Endothelial cell of umbilical vein (primary cell): ENCODE measurements at regions not wholly inside any gene's neighbourhood (a gene's known extent, or its start where the extent isn't known, plus 50 kb on each side); places are given as distances from the start of the nearest gene placed in this dataset.

Experiments
- BruUV-seq: library from RNA; stranded (reverse); fragments of 400-500 nt; replicated peaks from 2 replicates; lab custom pipeline; 2021; lab: Mats Ljungman, UMichigan
- CTCF ChIA-PET: fragments of 300-600, 350-600 bp; sonication (Branson Sonifier 250); formaldehyde crosslinking; loops from one replicate; lab custom pipeline; 2021; ENCODE audit warnings: antibody characterized with exemption, inconsistent platforms; lab: Charles Lee
- POLR2A ChIA-PET: fragments of 300-600, 350-600 bp; sonication (Branson Sonifier 250); formaldehyde crosslinking; loops from one replicate; lab custom pipeline; 2021; ENCODE audit warnings: antibody characterized with exemption, inconsistent platforms; lab: Charles Lee
- DNase-seq: peaks from one replicate; pipeline ENCODE4 v3.0.0-alpha.2; 2011; ENCODE audit warnings: low read depth, low spot score
- FAIRE-seq: peaks from 2 replicates; lab custom pipeline; 2011; peaks lifted over from hg19 to GRCh38; lab: Jason Lieb, UNC
- H2AFZ ChIP-seq: 2 replicates; pipeline ENCODE4 v1.6.0; 2012; ENCODE audit warnings: low read depth, low read length, control low read depth, inconsistent platforms
- H3K27ac ChIP-seq: 2 replicates; pipeline ENCODE4 v1.5.1; 2011; ENCODE audit warnings: low read depth, mild to moderate bottlenecking, control low read depth, low read length, moderate library complexity; ENCODE audit not compliant: insufficient read depth
- H3K27me3 ChIP-seq, 2 experiments: 2 replicates each; pipeline versions ENCODE4 v1.6.0 to v1.6.1; 2011; ENCODE audit warnings: low read length in 2 of 2, mixed read lengths in 1 of 2; ENCODE audit not compliant: control insufficient read depth in 2 of 2, insufficient read depth in 2 of 2
- H3K36me3 ChIP-seq, 2 experiments: 2 replicates in 1 of 2; 3 replicates in 1 of 2; pipeline ENCODE4 v1.5.1; 2011; ENCODE audit warnings: low read length in 2 of 2, mild to moderate bottlenecking in 1 of 2, moderate library complexity in 1 of 2; ENCODE audit not compliant: control insufficient read depth in 2 of 2, insufficient read depth in 2 of 2; ENCODE audit errors: extremely low read depth in 1 of 2
- H3K4me1 ChIP-seq: 3 replicates; pipeline ENCODE4 v1.5.1; 2011; ENCODE audit warnings: mild to moderate bottlenecking, low read length; ENCODE audit not compliant: control insufficient read depth, insufficient read depth; ENCODE audit errors: extremely low read depth
- H3K4me2 ChIP-seq: 2 replicates; pipeline ENCODE4 v1.6.1; 2011; ENCODE audit warnings: low read length, control low read depth, mixed read lengths; ENCODE audit not compliant: insufficient read depth
- H3K4me3 ChIP-seq, 3 experiments: fragments of 200-600 bp in 1 of 3; sonication (generic), shearing (Covaris generic) in 1 of 3; replicated peaks in 1 of 3; 2 replicates each; pipeline ENCODE4 v1.5.1; 2011 to 2016; ENCODE audit warnings: control low read depth in 3 of 3, low read length in 3 of 3, mild to moderate bottlenecking in 2 of 3, inconsistent platforms in 1 of 3, low read depth in 1 of 3, moderate library complexity in 1 of 3; ENCODE audit not compliant: insufficient read depth in 1 of 3
- H3K79me2 ChIP-seq: 2 replicates; pipeline ENCODE4 v1.6.0; 2012; ENCODE audit warnings: low read length, inconsistent platforms; ENCODE audit not compliant: control insufficient read depth, insufficient read depth
- H3K9ac ChIP-seq: replicated peaks from 2 replicates; pipeline ENCODE3; 2011; ENCODE audit warnings: low read length, control low read depth; ENCODE audit not compliant: insufficient read depth; ENCODE audit errors: extremely low read depth
- H3K9me1 ChIP-seq: replicated peaks from 3 replicates; pipeline ENCODE4 v1.6.0; 2011; ENCODE audit warnings: mild to moderate bottlenecking, low read length; ENCODE audit not compliant: control insufficient read depth, insufficient read depth; ENCODE audit errors: extremely low read depth
- H3K9me3 ChIP-seq: replicated peaks from 2 replicates; pipeline ENCODE4 v1.5.1; 2012; ENCODE audit warnings: low read length, inconsistent platforms; ENCODE audit not compliant: control insufficient read depth, insufficient read depth
- H4K20me1 ChIP-seq: replicated peaks from 2 replicates; pipeline ENCODE3; 2011; ENCODE audit warnings: mild to moderate bottlenecking, low read length; ENCODE audit not compliant: control insufficient read depth, insufficient read depth; ENCODE audit errors: extremely low read depth
- EZH2 ChIP-seq: IDR thresholded peaks from 2 replicates; pipeline ENCODE4 v1.6.1; 2012; ENCODE audit warnings: borderline replicate concordance, low read depth, mild to moderate bottlenecking, moderate library complexity, low read length, inconsistent platforms; ENCODE audit not compliant: severe bottlenecking
- FOS ChIP-seq: IDR thresholded peaks from 2 replicates; pipeline ENCODE4 v1.6.1; 2011; ENCODE audit warnings: mild to moderate bottlenecking, low read length, moderate library complexity, borderline replicate concordance; ENCODE audit not compliant: insufficient read depth
- GATA2 ChIP-seq: IDR thresholded peaks from 2 replicates; pipeline ENCODE4 v1.7.0; 2011; ENCODE audit warnings: low read depth, mild to moderate bottlenecking, moderate library complexity, mixed read lengths, low read length; ENCODE audit not compliant: insufficient read length, insufficient read depth
- JUN ChIP-seq: IDR thresholded peaks from 2 replicates; pipeline ENCODE4 v1.6.1; 2011; ENCODE audit warnings: borderline replicate concordance, low read depth; ENCODE audit not compliant: insufficient read length, insufficient read depth
- POLR2A ChIP-seq: IDR thresholded peaks from 2 replicates; pipeline ENCODE4 v1.6.1; 2012; ENCODE audit warnings: low read depth, mild to moderate bottlenecking, control low read depth, low read length
- POLR2AphosphoS5 ChIP-seq: IDR thresholded peaks from 2 replicates; pipeline ENCODE4 v1.6.1; 2012; ENCODE audit warnings: low read depth, mild to moderate bottlenecking, control low read depth, low read length, moderate library complexity; ENCODE audit not compliant: insufficient read depth
- dilution Hi-C: fragments of 300-500 bp; cut with MboI; formaldehyde crosslinking; loops from one replicate; pipeline ENCODE4 v1.15.0; 2019; ENCODE audit warnings: low sequenced_read_pairs; ENCODE audit not compliant: extremely low pct_ligation_motif_present
- intact Hi-C: fragments of 100-400 bp; cut with micrococcal nuclease; formaldehyde crosslinking; loops from one replicate; pipeline ENCODE4 v1.10.0; 2022
- TF ChIP-seq, protein P1 (sequence below): IDR thresholded peaks from 2 replicates; pipeline ENCODE4 v1.6.1; 2011; ENCODE audit not compliant: insufficient read depth, insufficient read length
- TF ChIP-seq, protein P2 (sequence below), 2 donors: IDR thresholded peaks; 1 replicate in 1 of 2; 2 replicates in 1 of 2; pipeline ENCODE4 v1.5.1; 2011; ENCODE audit warnings: low read length in 2 of 2, mild to moderate bottlenecking in 2 of 2, moderate library complexity in 2 of 2, control low read depth in 1 of 2, inconsistent platforms in 1 of 2, low read depth in 1 of 2; ENCODE audit not compliant: insufficient read depth in 1 of 2; ENCODE audit errors: extremely low read depth in 1 of 2

DNA sequence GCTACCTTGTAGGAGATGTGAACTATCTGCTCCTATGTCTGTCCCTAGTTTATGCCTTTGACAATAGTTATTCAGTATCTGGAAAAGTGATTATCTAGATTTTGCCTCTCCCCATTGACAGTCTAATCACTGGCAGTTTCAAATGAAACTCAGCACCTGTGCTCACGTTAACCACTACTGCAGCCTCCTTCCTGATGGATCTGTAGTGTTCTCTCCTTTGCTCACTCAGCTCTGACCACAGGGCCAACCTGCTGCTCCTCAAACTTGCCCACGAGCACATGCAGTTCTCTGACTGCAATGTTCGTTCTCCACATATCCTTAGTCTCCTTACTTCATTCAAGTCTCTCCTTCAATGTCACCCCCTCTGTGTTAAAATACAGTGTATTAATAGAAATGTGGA, 230.1 kb downstream of the NHLRC3 start:
- H4K20me1 ChIP-seq, result no peaks in the 10 kb centered on the region
- H3K9me1 ChIP-seq, result no peaks in the 10 kb centered on the region
- no peak overlapping the region for H2AFZ ChIP-seq
- no TSS peak for BruUV-seq
- H3K4me3 ChIP-seq, result no peak overlapping the region
- H3K9ac ChIP-seq, result no peak overlapping the region
- H3K79me2 ChIP-seq, result no peaks in the 10 kb centered on the region
- ChIA-PET CTCF (interaction anchor here (1.7 kb wide), 1 partner anchor 344 kb away, joined by 7 read pairs; no protein-coding TSS in a partner anchor), POLR2A (no interaction called here)
- dilution Hi-C loops (no loop called here), intact Hi-C loops (loop anchor here (10.0 kb wide), 1 partner anchor 146 kb away; no protein-coding TSS in a partner anchor)
- TF ChIP-seq, protein P1, sequence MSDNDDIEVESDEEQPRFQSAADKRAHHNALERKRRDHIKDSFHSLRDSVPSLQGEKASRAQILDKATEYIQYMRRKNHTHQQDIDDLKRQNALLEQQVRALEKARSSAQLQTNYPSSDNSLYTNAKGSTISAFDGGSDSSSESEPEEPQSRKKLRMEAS, result no peak
- no peak for TF ChIP-seq POLR2A
- TF ChIP-seq GATA2, result no peak
- TF ChIP-seq, protein P2, sequence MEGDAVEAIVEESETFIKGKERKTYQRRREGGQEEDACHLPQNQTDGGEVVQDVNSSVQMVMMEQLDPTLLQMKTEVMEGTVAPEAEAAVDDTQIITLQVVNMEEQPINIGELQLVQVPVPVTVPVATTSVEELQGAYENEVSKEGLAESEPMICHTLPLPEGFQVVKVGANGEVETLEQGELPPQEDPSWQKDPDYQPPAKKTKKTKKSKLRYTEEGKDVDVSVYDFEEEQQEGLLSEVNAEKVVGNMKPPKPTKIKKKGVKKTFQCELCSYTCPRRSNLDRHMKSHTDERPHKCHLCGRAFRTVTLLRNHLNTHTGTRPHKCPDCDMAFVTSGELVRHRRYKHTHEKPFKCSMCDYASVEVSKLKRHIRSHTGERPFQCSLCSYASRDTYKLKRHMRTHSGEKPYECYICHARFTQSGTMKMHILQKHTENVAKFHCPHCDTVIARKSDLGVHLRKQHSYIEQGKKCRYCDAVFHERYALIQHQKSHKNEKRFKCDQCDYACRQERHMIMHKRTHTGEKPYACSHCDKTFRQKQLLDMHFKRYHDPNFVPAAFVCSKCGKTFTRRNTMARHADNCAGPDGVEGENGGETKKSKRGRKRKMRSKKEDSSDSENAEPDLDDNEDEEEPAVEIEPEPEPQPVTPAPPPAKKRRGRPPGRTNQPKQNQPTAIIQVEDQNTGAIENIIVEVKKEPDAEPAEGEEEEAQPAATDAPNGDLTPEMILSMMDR (IDR thresholded peaks at IDR 0.05; ENCODE audit: extremely low read depth in 1 of 2, insufficient read depth in 1 of 2, low read depth in 1 of 2, low read length in 2 of 2), result no peak
- no peak for TF ChIP-seq FOS
- no peak for TF ChIP-seq EZH2
- TF ChIP-seq JUN, result no peak
- TF ChIP-seq POLR2AphosphoS5, result no peak
- DNase-seq (no peak), FAIRE-seq (no peak)
- H3K27me3 ChIP-seq, result peaks cover 10% of the 10 kb centered on the region in 2 experiments
- no peak overlapping the region for H3K27ac ChIP-seq
- no peaks in the 10 kb centered on the region for H3K9me3 ChIP-seq
- no peaks in the 10 kb centered on the region for H3K36me3 ChIP-seq
- H3K4me1 ChIP-seq, result no peaks in the 10 kb centered on the region
- no peak overlapping the region for H3K4me2 ChIP-seq
